Peyer's patch (tissue), 4 donors: ENCODE measurements at regions not wholly inside any gene's neighbourhood (a gene's known extent, or its start where the extent isn't known, plus 50 kb on each side); places are given as distances from the start of the nearest gene placed in this dataset.

Experiments used
- CTCF ChIP-seq, 6 experiments: fragments of 450-650 bp in 4 of 6; fragments of 200-600 bp in 2 of 6; sonication (generic) in 1 of 6; IDR thresholded peaks; one replicate each; pipeline ENCODE4 v1.5.1; 2017 to 2019; ENCODE audit warnings: antibody characterized with exemption in 6 of 6, mild to moderate bottlenecking in 3 of 6, moderate library complexity in 1 of 6
- POLR2A ChIP-seq, 2 donors: fragments of 450-650 bp; IDR thresholded peaks; one replicate each; pipeline ENCODE4 v1.5.1; 2017; ENCODE audit warnings: antibody characterized with exemption in 2 of 2, mild to moderate bottlenecking in 2 of 2, moderate library complexity in 2 of 2

GRCh38 chr22:49274754-49275380, 552.8 kb downstream of the BRD1 start:
- TF ChIP-seq CTCF (IDR thresholded peaks at IDR 0.05) (no peak), POLR2A (IDR thresholded peaks at IDR 0.05) (no peak)
